Adrenal gland (tissue), 9 donors: ENCODE measurements at regions not wholly inside any gene's neighbourhood (a gene's known extent, or its start where the extent isn't known, plus 50 kb on each side); places are given as distances from the start of the nearest gene placed in this dataset.

ENCODE experiments used
- DNase-seq, 7 donors: peaks; one replicate each; pipeline ENCODE4 v3.0.0-alpha.2; 2019 to 2020
- H3K27ac ChIP-seq, 5 donors: fragments of 200-600 bp; sonication (generic) in 4 of 5; 1 replicate in 3 of 5; 2 replicates in 2 of 5; pipeline versions ENCODE4 v1.5.1 to v1.8.0; 2016 to 2020; ENCODE audit warnings: mild to moderate bottlenecking in 1 of 5
- H3K27me3 ChIP-seq: fragments of 200-600 bp; 2 replicates; pipeline ENCODE4 v1.8.0; 2021
- H3K36me3 ChIP-seq, 2 donors: fragments of 200-600 bp; replicated peaks in 1 of 2; 1 replicate in 1 of 2; 2 replicates in 1 of 2; pipeline versions ENCODE4 v1.5.1 to v1.8.0; 2018 to 2022
- H3K4me1 ChIP-seq, 2 donors: fragments of 200-600 bp; replicated peaks in 1 of 2; 1 replicate in 1 of 2; 2 replicates in 1 of 2; pipeline versions ENCODE4 v1.5.1 to v1.8.0; 2018 to 2021
- H3K4me3 ChIP-seq, 4 donors: fragments of 200-600 bp; sonication (generic) in 3 of 4; one replicate each; pipeline ENCODE4 v1.5.1; 2016 to 2018
- H3K9me3 ChIP-seq, 3 donors: fragments of 200-600 bp; sonication (generic) in 1 of 3; replicated peaks in 1 of 3; 1 replicate in 2 of 3; 2 replicates in 1 of 3; pipeline versions ENCODE4 v1.5.1 to v1.8.0; 2016 to 2021
- CTCF ChIP-seq, 6 experiments: fragments of 450-650 bp in 4 of 6; fragments of 200-600 bp in 2 of 6; sonication (generic) in 1 of 6; IDR thresholded peaks; 1 replicate in 5 of 6; 2 replicates in 1 of 6; pipeline versions ENCODE4 v1.5.1 to v1.8.0; 2016 to 2021; ENCODE audit warnings: antibody characterized with exemption in 6 of 6, mild to moderate bottlenecking in 2 of 6, moderate library complexity in 1 of 6
- POLR2A ChIP-seq, 2 donors: fragments of 450-650 bp; IDR thresholded peaks; one replicate each; pipeline ENCODE4 v1.6.1; 2017; ENCODE audit warnings: antibody characterized with exemption in 2 of 2, mild to moderate bottlenecking in 2 of 2, moderate library complexity in 1 of 2
- WGBS, 4 donors: extraction: QIAGEN DNeasy Blood & Tissue Kit in 2 of 4; methylation state at CpG; one replicate each; pipeline versions ENCODE4 v1.1.5 to v1.1.7; 2013 to 2017; 5-methylcytosine and 5-hydroxymethylcytosine counted together
- intact Hi-C, 2 donors: fragments of 100-400 bp; cut with DNase I; formaldehyde crosslinking; loops; one replicate each; pipeline versions ENCODE4 v1.14.1 to v1.15.0; 2022 to 2023
- donor health status: healthy with polysubstance abuse.
- donor health status: Bipolar disorder and iron deficiency.
- donor health status: DM: yes; HTN: yes; CAD: no.
- donor health status: DM: no; HTN: no; CAD: no.
- donor health status: DM: no; HTN: no; CAD: no.

GRCh38 chr12:78767264-78767981, 97.2 kb upstream of the SYT1 start:
- intact Hi-C loops: no loop called here
- H3K27ac ChIP-seq: no peak overlapping the region
- WGBS, 4 donors: 75 to 83% (median 82%) methylated on average over 4 of the region's 4 CpGs
- no peaks in the 10 kb centered on the region for H3K36me3 ChIP-seq
- no peaks in the 10 kb centered on the region for H3K27me3 ChIP-seq
- H3K4me3 ChIP-seq: no peak overlapping the region
- H3K4me1 ChIP-seq: no peaks in the 10 kb centered on the region
- H3K9me3 ChIP-seq: no peaks in the 10 kb centered on the region
- no peak for DNase-seq
- no peak for TF ChIP-seq POLR2A (IDR thresholded peaks at IDR 0.05)
- no peak for TF ChIP-seq CTCF (IDR thresholded peaks at IDR 0.05)

GRCh38 chr12:78778339-78778738, 86.2 kb upstream of the SYT1 start:
- WGBS, 4 donors: 43 to 54% (median 48%) methylated on average over 2 of the region's 2 CpGs
- intact Hi-C loops: no loop called here
- H3K4me1 ChIP-seq: no peaks in the 10 kb centered on the region
- no peak for DNase-seq
- H3K27me3 ChIP-seq: no peaks in the 10 kb centered on the region
- H3K9me3 ChIP-seq: no peaks in the 10 kb centered on the region
- no peaks in the 10 kb centered on the region for H3K36me3 ChIP-seq
- H3K27ac ChIP-seq: no peak overlapping the region
- no peak overlapping the region for H3K4me3 ChIP-seq
- TF ChIP-seq POLR2A (IDR thresholded peaks at IDR 0.05): no peak
- no peak for TF ChIP-seq CTCF (IDR thresholded peaks at IDR 0.05)

- H3K4me3 ChIP-seq: no peak overlapping the region
- no peak for TF ChIP-seq POLR2A (IDR thresholded peaks at IDR 0.05)
- TF ChIP-seq CTCF (IDR thresholded peaks at IDR 0.05): no peak
- H3K36me3 ChIP-seq: no peaks in the 10 kb centered on the region
- no peaks in the 10 kb centered on the region for H3K9me3 ChIP-seq
- intact Hi-C loops: no loop called here
- H3K27me3 ChIP-seq: no peaks in the 10 kb centered on the region
- no peak overlapping the region for H3K27ac ChIP-seq
- H3K4me1 ChIP-seq: no peaks in the 10 kb centered on the region
- no peak for DNase-seq
Observed at GRCh38 chr12:78787576-78787975, 77.0 kb upstream of the SYT1 start.

GRCh38 chr12:78790148-78790547, 74.4 kb upstream of the SYT1 start:
- H3K36me3 ChIP-seq: no peaks in the 10 kb centered on the region
- H3K27ac ChIP-seq: no peak overlapping the region
- TF ChIP-seq CTCF (IDR thresholded peaks at IDR 0.05) (no peak), POLR2A (IDR thresholded peaks at IDR 0.05) (no peak)
- no peaks in the 10 kb centered on the region for H3K9me3 ChIP-seq
- intact Hi-C loops: no loop called here
- no peaks in the 10 kb centered on the region for H3K4me1 ChIP-seq
- H3K4me3 ChIP-seq: no peak overlapping the region
- no peaks in the 10 kb centered on the region for H3K27me3 ChIP-seq
- DNase-seq: no peak
- 65 to 77% (median 69%) methylated on average over 4 of the region's 4 CpGs for WGBS, 4 donors
